ENCODE measurements at regions not wholly inside any gene's neighbourhood (a gene's known extent, or its start where the extent isn't known, plus 50 kb on each side); places are given as distances from the start of the nearest gene placed in this dataset.
"Not testable (repeated sequence)": the region's sequence is repeated elsewhere in the genome, so short reads cannot be mapped to it uniquely, and the experiment has no call there.

DNA sequence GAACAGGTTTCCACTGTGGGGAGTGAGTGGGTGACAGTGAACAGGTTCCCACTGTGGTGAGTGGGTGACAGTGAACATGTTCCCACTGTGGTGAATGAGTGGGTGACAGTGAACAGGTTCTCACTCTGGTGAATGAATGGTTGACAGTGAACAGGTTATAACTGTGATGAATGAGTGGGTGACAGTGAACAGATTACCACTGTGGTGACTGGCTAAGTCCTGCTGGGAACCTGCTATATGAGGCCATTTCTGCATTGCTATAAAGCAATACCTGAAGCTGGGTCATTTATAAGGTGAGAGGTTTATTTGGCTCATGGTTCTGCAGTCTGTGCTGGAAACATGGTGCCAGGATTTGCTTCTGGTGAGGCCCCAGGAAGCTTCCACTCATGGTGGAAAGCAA is 637.1 kb downstream of the UQCRFS1 start:
- Histone ChIP-seq H3K9me3 (ENCODE audit: insufficient read depth, low read depth, low read length) (no peaks in the 10 kb centered on the region), H3K9ac (ENCODE audit: low read depth, low read length) (no peak overlapping the region), H3K4me1 (ENCODE audit: insufficient read depth, low read length) (peaks cover 14% of the 10 kb centered on the region), H3K27ac (ENCODE audit: low read depth, low read length) (no peak overlapping the region), H3K4me3 (ENCODE audit: low read length) (no peak overlapping the region), H3K36me3 (ENCODE audit: insufficient read depth, low read length) (no peaks in the 10 kb centered on the region), H3K27me3 (ENCODE audit: insufficient read depth, low read length) (no peaks in the 10 kb centered on the region)

DNA sequence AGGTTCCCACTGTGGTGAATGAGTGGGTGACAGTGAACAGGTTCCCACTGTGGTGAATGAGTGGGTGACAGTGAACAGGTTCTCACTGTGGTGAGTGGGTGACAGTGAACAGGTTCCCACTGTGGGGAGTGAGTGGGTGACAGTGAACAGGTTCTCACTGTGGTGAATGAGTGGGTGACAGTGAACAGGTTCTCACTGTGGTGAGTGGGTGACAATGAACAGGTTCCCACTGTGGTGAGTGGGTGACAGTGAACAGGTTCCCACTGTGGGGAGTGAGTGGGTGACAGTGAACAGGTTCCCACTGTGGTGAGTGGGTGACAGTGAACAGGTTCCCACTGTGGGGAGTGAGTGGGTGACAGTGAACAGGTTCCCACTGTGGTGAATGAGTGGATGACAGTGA is 637.6 kb downstream of the UQCRFS1 start:
- not testable (repeated sequence) for H3K9ac ChIP-seq (ENCODE audit: low read depth, low read length); H3K27me3 ChIP-seq (ENCODE audit: insufficient read depth, low read length); H3K27ac ChIP-seq (ENCODE audit: low read depth, low read length); H3K4me3 ChIP-seq (ENCODE audit: low read length); H3K36me3 ChIP-seq (ENCODE audit: insufficient read depth, low read length); H3K9me3 ChIP-seq (ENCODE audit: insufficient read depth, low read depth, low read length)
- peaks cover 12% of the 10 kb centered on the region for H3K4me1 ChIP-seq (ENCODE audit: insufficient read depth, low read length)

- Histone ChIP-seq H3K4me3 (ENCODE audit: low read length) (no peak overlapping the region), H3K9ac (ENCODE audit: low read depth, low read length) (no peak overlapping the region), H3K27ac (ENCODE audit: low read depth, low read length) (no peak overlapping the region), H3K27me3 (ENCODE audit: insufficient read depth, low read length) (no peaks in the 10 kb centered on the region), H3K4me1 (ENCODE audit: insufficient read depth, low read length) (peaks cover 7% of the 10 kb centered on the region), H3K36me3 (ENCODE audit: insufficient read depth, low read length) (no peaks in the 10 kb centered on the region), H3K9me3 (ENCODE audit: insufficient read depth, low read depth, low read length) (no peaks in the 10 kb centered on the region)
- WGBS = 92% methylated on average over 4 of the region's 4 CpGs
Observed at GRCh38 chr19:28574212-28574611, 638.7 kb downstream of the UQCRFS1 start.

DNA sequence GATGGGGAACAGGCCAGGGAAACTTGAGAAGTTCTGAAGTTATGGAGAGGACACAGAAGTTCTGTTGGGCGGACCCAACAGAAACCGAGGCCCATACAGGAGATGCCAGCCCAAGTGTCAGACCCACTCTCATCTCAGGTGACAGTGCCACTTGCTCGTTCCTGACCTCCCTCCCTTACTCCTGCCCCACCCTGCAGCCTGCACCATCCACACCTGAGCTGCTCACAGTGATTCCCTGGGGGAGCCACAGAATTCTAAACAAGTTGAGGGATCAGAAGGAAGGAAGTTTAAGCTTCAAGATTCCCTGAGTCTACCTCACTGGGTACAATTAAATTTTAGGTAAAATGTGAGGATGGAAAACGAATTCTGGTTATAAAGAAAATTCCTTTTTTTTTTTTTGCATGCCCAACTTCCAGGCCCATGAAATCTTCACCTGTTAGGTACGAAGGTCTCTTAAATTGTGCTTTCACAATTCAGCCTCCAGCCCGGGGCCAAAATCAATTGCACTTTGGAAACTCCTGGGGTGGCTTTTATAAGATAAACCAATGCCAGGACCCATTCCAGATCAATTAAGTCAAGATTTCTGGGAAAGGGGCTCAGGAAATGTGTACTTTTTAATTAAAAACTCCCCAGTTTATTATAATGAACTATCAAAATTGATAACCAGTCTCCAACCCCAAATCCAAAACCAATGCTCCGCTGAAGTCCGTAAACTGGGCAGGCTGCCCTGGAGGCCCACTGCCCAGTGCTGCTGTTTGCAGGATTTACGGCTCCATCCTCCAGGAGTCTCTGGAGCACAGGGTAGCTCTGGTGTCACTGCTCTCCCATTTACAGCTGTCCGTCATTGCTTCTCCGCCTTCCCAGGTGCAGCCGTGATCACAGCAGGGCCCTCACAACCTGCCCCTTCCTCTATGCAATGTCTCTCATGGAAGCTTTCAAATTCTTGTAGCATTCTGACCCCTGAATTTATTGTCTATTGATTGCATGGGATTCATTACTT is 643.5 kb downstream of the UQCRFS1 start:
- Histone ChIP-seq H3K36me3 (ENCODE audit: insufficient read depth, low read length) (no peaks in the 10 kb centered on the region), H3K27me3 (ENCODE audit: insufficient read depth, low read length) (no peaks in the 10 kb centered on the region), H3K27ac (ENCODE audit: low read depth, low read length) (no peak overlapping the region), H3K4me3 (ENCODE audit: low read length) (no peak overlapping the region), H3K9ac (ENCODE audit: low read depth, low read length) (no peak overlapping the region), H3K9me3 (ENCODE audit: insufficient read depth, low read depth, low read length) (no peaks in the 10 kb centered on the region), H3K4me1 (ENCODE audit: insufficient read depth, low read length) (peaks cover 7% of the 10 kb centered on the region)
- 84% methylated on average over 12 of the region's 12 CpGs for WGBS

GRCh38 chr19:28567834-28568233 is 645.1 kb downstream of the UQCRFS1 start:
- H3K36me3 ChIP-seq (ENCODE audit: insufficient read depth, low read length) = no peaks in the 10 kb centered on the region
- no peak overlapping the region for H3K4me3 ChIP-seq (ENCODE audit: low read length)
- H3K9ac ChIP-seq (ENCODE audit: low read depth, low read length) = no peak overlapping the region
- H3K27ac ChIP-seq (ENCODE audit: low read depth, low read length) = no peak overlapping the region
- peaks cover 7% of the 10 kb centered on the region for H3K4me1 ChIP-seq (ENCODE audit: insufficient read depth, low read length)
- H3K27me3 ChIP-seq (ENCODE audit: insufficient read depth, low read length) = no peaks in the 10 kb centered on the region
- 100% methylated on average over 1 of the region's 1 CpG for WGBS
- H3K9me3 ChIP-seq (ENCODE audit: insufficient read depth, low read depth, low read length) = no peaks in the 10 kb centered on the region

DNA sequence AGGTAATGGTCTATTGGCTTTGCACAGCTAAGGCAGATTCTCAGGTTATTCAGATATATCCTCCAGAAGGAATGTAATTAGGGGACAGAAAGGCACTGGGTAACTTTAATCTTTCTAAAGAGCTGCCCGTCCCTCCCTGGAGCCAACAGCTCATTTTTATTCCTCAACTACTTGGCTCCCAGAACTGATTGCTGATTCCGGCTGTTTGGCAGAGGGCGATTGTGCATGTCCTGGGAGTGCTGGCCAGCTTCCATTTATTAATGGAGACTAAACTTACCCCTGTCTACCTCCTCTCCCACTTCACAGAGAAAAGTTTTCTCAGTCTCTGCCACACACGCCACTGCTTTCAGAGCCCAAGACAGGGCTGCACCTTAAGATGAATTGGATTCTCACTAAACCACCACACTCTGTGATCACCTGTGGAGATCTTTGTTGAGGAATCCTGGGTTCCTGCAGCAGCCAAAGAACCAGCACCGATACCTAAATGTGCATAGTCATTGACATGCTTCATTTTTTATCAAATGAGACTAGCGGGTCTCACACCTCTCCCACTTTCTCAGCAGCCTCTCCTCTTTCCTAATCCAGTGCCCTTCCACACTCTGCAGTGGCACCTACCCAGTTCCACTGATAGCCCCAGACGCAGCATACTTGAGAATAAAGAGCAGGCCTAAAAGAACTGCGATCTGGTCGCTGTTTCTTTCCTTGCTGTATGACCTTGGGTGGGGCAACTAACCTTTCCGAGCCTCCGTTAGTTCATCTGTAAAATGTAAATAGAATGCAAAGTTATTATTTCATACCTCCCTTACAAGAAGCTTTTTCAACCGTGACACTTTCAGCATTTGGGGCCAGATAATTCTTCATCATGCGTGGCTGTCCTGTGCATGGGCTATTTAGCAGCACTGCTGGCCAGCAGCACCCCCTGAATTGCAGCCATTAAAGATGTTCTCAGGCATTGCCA is 648.7 kb downstream of the UQCRFS1 start:
- Histone ChIP-seq H3K27ac (ENCODE audit: low read depth, low read length) (no peak overlapping the region), H3K4me3 (ENCODE audit: low read length) (no peak overlapping the region), H3K27me3 (ENCODE audit: insufficient read depth, low read length) (no peaks in the 10 kb centered on the region), H3K9me3 (ENCODE audit: insufficient read depth, low read depth, low read length) (no peaks in the 10 kb centered on the region), H3K36me3 (ENCODE audit: insufficient read depth, low read length) (no peaks in the 10 kb centered on the region), H3K9ac (ENCODE audit: low read depth, low read length) (no peak overlapping the region), H3K4me1 (ENCODE audit: insufficient read depth, low read length) (no peaks in the 10 kb centered on the region)
- 94% methylated on average over 13 of the region's 13 CpGs for WGBS

DNA sequence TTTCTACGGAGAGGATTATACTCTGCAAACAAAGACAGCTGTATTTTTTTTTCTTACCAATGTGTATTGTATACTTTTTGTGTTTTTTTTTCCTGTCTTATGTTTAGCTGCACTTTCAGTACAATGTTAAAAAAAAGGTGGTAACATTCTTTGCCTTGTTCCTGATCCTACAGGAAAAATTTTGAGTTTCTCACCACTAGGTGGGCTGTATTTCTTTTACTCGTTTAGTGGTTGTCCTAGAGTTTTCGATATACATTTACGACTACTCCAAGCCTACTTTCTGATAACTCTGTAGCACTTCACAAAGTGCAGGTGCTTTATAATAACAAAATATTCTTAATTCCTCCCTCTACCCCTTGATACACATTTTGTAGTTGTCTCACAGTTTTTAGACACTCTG is 652.2 kb downstream of the UQCRFS1 start:
- no peaks in the 10 kb centered on the region for H3K4me1 ChIP-seq (ENCODE audit: insufficient read depth, low read length)

GRCh38 chr19:28558783-28559182 is 654.2 kb downstream of the UQCRFS1 start:
- WGBS = 89% methylated on average over 1 of the region's 2 CpGs

More for the DNA sequence above, 652.2 kb downstream of the UQCRFS1 start:
- 90% methylated on average over 4 of the region's 4 CpGs for WGBS
- Histone ChIP-seq H3K4me3 (ENCODE audit: low read length) (no peak overlapping the region), H3K27me3 (ENCODE audit: insufficient read depth, low read length) (no peaks in the 10 kb centered on the region), H3K9ac (ENCODE audit: low read depth, low read length) (no peak overlapping the region), H3K9me3 (ENCODE audit: insufficient read depth, low read depth, low read length) (no peaks in the 10 kb centered on the region), H3K27ac (ENCODE audit: low read depth, low read length) (no peak overlapping the region), H3K36me3 (ENCODE audit: insufficient read depth, low read length) (no peaks in the 10 kb centered on the region)

DNA sequence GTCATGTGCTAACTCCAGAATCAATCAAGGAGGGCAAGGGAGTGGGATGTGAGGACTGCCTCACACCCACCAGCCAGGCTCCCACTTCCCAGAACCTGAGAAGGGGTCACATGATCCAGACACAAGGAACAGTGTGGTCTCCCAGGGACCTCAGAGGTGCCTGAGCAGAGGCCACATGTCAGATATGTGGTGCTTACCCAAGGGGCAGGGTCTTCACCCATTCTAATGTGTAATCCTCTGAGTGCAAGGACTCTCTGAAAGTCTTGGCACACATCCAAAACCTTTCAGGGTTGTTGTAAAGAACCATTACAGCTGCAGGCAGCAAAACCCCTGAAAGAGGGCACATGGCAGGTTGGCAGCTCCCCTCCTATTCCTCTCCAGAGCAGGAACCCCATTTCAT is 656.6 kb downstream of the UQCRFS1 start:
- no peaks in the 10 kb centered on the region for H3K36me3 ChIP-seq (ENCODE audit: insufficient read depth, low read length)
- H3K4me3 ChIP-seq (ENCODE audit: low read length) = no peak overlapping the region
- H3K4me1 ChIP-seq (ENCODE audit: insufficient read depth, low read length) = no peaks in the 10 kb centered on the region
- no peak overlapping the region for H3K9ac ChIP-seq (ENCODE audit: low read depth, low read length)
- no peaks in the 10 kb centered on the region for H3K27me3 ChIP-seq (ENCODE audit: insufficient read depth, low read length)
- no peaks in the 10 kb centered on the region for H3K9me3 ChIP-seq (ENCODE audit: insufficient read depth, low read depth, low read length)
- no peak overlapping the region for H3K27ac ChIP-seq (ENCODE audit: low read depth, low read length)

More at GRCh38 chr19:28558783-28559182, 654.2 kb downstream of the UQCRFS1 start:
- H3K4me1 ChIP-seq (ENCODE audit: insufficient read depth, low read length) = no peaks in the 10 kb centered on the region
- H3K4me3 ChIP-seq (ENCODE audit: low read length) = no peak overlapping the region
- H3K27me3 ChIP-seq (ENCODE audit: insufficient read depth, low read length) = no peaks in the 10 kb centered on the region
- no peak overlapping the region for H3K9ac ChIP-seq (ENCODE audit: low read depth, low read length)
- no peaks in the 10 kb centered on the region for H3K9me3 ChIP-seq (ENCODE audit: insufficient read depth, low read depth, low read length)
- H3K27ac ChIP-seq (ENCODE audit: low read depth, low read length) = no peak overlapping the region
- no peaks in the 10 kb centered on the region for H3K36me3 ChIP-seq (ENCODE audit: insufficient read depth, low read length)

GRCh38 chr19:28555317-28555716 is 657.6 kb downstream of the UQCRFS1 start:
- Histone ChIP-seq H3K4me1 (ENCODE audit: insufficient read depth, low read length) (no peaks in the 10 kb centered on the region), H3K27ac (ENCODE audit: low read depth, low read length) (no peak overlapping the region), H3K4me3 (ENCODE audit: low read length) (no peak overlapping the region), H3K9ac (ENCODE audit: low read depth, low read length) (no peak overlapping the region), H3K9me3 (ENCODE audit: insufficient read depth, low read depth, low read length) (no peaks in the 10 kb centered on the region), H3K36me3 (ENCODE audit: insufficient read depth, low read length) (no peaks in the 10 kb centered on the region), H3K27me3 (ENCODE audit: insufficient read depth, low read length) (no peaks in the 10 kb centered on the region)
- 78% methylated on average over 5 of the region's 5 CpGs for WGBS
